Activated CD8-positive, alpha-beta memory T cell treated with anti-CD3 and anti-CD28 coated beads, Interleukin-2, amount 10 ng/mL, durations not matched to agents 7 days and 5 days (primary cell): ENCODE measurements at regions not wholly inside any gene's neighbourhood (a gene's known extent, or its start where the extent isn't known, plus 50 kb on each side); places are given as distances from the start of the nearest gene placed in this dataset.

Experiments
- ATAC-seq: fragments of 150-1000 bp; cut with Tn5 transposase; one replicate; pipeline ENCODE4 v1.10.0; 2021; ENCODE audit warnings: moderate library complexity
- CTCF ChIA-PET: fragments of 350-600 bp; sonication (Branson Sonifier 250); formaldehyde crosslinking; loops from one replicate; lab custom pipeline; 2021; ENCODE audit warnings: antibody characterized with exemption; lab: Charles Lee
- DNase-seq: peaks from one replicate; pipeline ENCODE4 v3.0.0-alpha.2; 2020
- H3K27ac Mint-ChIP-seq: one replicate; pipeline ENCODE4 v1.8.0; 2021; ENCODE audit warnings: mild to moderate bottlenecking, mixed read lengths
- H3K27me3 Mint-ChIP-seq: one replicate; pipeline ENCODE4 v1.8.0; 2021; ENCODE audit warnings: mixed read lengths
- H3K36me3 Mint-ChIP-seq: one replicate; pipeline ENCODE4 v1.8.0; 2021; ENCODE audit warnings: mild to moderate bottlenecking, mixed read lengths
- H3K4me1 Mint-ChIP-seq: one replicate; pipeline ENCODE4 v1.8.0; 2021; ENCODE audit warnings: mixed read lengths
- H3K4me3 Mint-ChIP-seq: one replicate; pipeline ENCODE4 v1.8.0; 2021; ENCODE audit warnings: mild to moderate bottlenecking, moderate library complexity, mixed read lengths
- H3K9me3 Mint-ChIP-seq: one replicate; pipeline ENCODE4 v1.8.0; 2022; ENCODE audit warnings: low read depth, mixed read lengths

DNA sequence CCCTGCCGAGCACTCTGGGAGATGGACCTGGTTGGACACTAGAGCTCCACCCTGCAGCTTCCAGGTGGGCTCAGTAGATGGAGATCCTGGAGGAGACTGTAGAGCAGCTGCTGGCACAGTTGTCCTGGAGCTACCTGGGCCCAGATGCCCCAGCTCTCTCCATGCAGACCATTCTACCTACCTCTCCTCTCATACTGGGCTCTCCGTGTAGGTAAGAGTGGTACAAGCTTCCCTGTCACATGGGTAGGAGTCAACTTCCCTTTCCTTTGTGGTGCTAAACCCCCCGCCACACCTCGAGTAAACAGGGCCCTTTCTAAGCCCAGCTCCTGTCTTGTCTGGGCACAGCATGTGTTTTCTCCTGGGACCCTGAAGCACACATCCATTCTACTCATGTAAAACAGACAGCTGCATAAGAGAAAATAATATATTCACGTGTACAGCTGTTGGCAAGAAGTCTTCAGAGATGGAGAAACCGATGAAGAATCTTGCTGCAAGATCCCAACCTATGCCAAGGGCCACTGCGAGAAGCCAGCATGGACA lies 108.1 kb upstream of the DUSP22 start:
- Mint-ChIP-seq H3K27ac (no peak overlapping the region), H3K9me3 (no peaks in the 10 kb centered on the region), H3K27me3 (peaks cover 5% of the 10 kb centered on the region), H3K4me3 (no peak overlapping the region), H3K36me3 (no peaks in the 10 kb centered on the region), H3K4me1 (peaks cover 37% of the 10 kb centered on the region)
- no peak for DNase-seq
- no peak for ATAC-seq
- CTCF ChIA-PET: interaction anchor here (0.8 to 1.2 kb wide), 4 partner anchors 15 to 365 kb away, joined by 3 to 4 read pairs (median 3); no protein-coding TSS in a partner anchor

- H3K27ac Mint-ChIP-seq: no peak overlapping the region
- no peaks in the 10 kb centered on the region for H3K36me3 Mint-ChIP-seq
- no peaks in the 10 kb centered on the region for H3K27me3 Mint-ChIP-seq
- no peak overlapping the region for H3K4me3 Mint-ChIP-seq
- no peak for ATAC-seq
- no peak for DNase-seq
- H3K4me1 Mint-ChIP-seq: peaks cover 44% of the 10 kb centered on the region
- CTCF ChIA-PET: interaction anchor here (0.9 to 4.1 kb wide), 2 partner anchors 18 to 206 kb away, joined by 3 to 50 read pairs; partner anchors contain the start of gene IRF4
- H3K9me3 Mint-ChIP-seq: no peaks in the 10 kb centered on the region
These were observed 105.8 kb upstream of the DUSP22 start for GRCh38 chr6:186340-186965.

DNA sequence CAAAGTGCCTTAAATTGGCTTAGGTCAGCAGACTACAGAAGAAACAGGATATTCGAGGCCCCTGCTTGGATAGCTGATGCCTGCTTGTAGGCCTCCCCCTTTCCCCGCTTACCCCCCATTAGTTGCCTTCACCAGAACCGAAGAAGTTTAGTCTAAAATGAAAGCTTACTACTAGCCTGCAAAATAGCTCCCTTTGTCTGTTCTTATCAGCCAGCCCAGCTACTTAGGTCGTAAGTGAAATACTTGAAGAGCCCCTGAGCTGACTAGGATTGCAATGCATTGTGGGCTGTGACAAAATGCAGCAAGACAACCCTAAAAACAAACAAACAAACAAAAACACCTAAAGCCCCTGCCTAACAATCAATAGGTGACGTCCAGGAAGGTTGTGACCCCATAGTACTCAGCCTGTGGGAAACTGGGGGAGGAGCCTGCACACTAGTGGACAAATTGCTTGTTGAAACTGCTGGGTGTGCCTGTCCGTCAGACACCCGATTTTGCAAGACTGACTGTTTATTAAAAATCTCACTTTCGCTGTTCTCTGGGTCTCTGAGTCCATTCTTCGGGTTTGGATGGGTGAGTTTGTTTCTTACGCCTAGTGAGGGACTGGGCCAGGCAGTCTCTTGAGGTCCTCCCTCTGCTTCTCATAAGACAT lies 105.0 kb upstream of the DUSP22 start:
- Mint-ChIP-seq H3K36me3 (no peaks in the 10 kb centered on the region), H3K27me3 (no peaks in the 10 kb centered on the region), H3K4me1 (peaks cover 48% of the 10 kb centered on the region), H3K4me3 (no peak overlapping the region), H3K9me3 (no peaks in the 10 kb centered on the region), H3K27ac (peak overlapping the region; percentile 26)
- ATAC-seq: no peak
- peak; percentile 27 for DNase-seq
- CTCF ChIA-PET: interaction anchor here (0.9 to 4.1 kb wide), 6 partner anchors 19 to 406 kb away, joined by 3 to 50 read pairs (median 8); partner anchors contain the start of gene IRF4

- no peaks in the 10 kb centered on the region for H3K27me3 Mint-ChIP-seq
- DNase-seq: peak; percentile 95
- H3K9me3 Mint-ChIP-seq: no peaks in the 10 kb centered on the region
- peak overlapping the region; percentile 96 for H3K27ac Mint-ChIP-seq
- H3K4me1 Mint-ChIP-seq: peaks cover 55% of the 10 kb centered on the region
- H3K4me3 Mint-ChIP-seq: peak overlapping the region; percentile 36
- ATAC-seq: peak; percentile 86
- CTCF ChIA-PET: interaction anchor here (0.6 to 5.1 kb wide), 48 partner anchors 9 to 1208 kb away, joined by 3 to 50 read pairs (median 4); partner anchors contain the start of genes DUSP22 and IRF4
- H3K36me3 Mint-ChIP-seq: no peaks in the 10 kb centered on the region
These were observed 103.2 kb upstream of the DUSP22 start for GRCh38 chr6:188821-189655.

DNA sequence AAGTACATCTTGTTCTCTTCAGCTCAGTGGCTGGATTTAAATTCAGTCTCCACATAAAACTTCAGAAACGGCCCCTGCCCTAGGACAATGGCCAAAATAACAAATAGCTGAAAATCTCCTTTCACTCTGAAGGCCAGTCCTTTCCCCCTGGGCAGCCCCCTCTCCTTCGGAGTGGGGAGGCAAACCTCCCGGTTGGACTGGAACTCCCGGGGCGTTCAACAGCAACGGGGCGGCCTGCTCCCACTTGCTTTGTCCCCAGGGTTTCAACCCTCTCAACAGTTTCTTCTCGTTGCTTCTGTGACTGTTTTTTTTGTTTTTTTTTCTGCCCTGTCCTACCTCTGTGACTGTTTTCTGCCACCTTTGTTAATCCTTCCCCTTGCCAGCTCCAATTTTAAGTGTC lies 102.6 kb upstream of the DUSP22 start:
- Mint-ChIP-seq H3K9me3 (no peaks in the 10 kb centered on the region), H3K27me3 (no peaks in the 10 kb centered on the region), H3K4me1 (peaks cover 57% of the 10 kb centered on the region), H3K4me3 (peak overlapping the region; percentile 5), H3K27ac (peak overlapping the region; percentile 96), H3K36me3 (no peaks in the 10 kb centered on the region)
- CTCF ChIA-PET: interaction anchor here (0.7 to 5.1 kb wide), 25 partner anchors 9 to 531 kb away, joined by 3 to 50 read pairs (median 4); partner anchors contain the start of genes DUSP22 and IRF4
- DNase-seq (peak; percentile 42), ATAC-seq (no peak)

GRCh38 chr6:190596-191395 lies 101.5 kb upstream of the DUSP22 start:
- DNase-seq (peak; percentile 59), ATAC-seq (no peak)
- no peaks in the 10 kb centered on the region for H3K36me3 Mint-ChIP-seq
- CTCF ChIA-PET: interaction anchor here (0.8 to 5.1 kb wide), 18 partner anchors 8 to 311 kb away, joined by 3 to 42 read pairs (median 8); partner anchors contain the start of gene IRF4
- H3K27ac Mint-ChIP-seq: peak overlapping the region; percentile 96
- no peak overlapping the region for H3K4me3 Mint-ChIP-seq
- H3K9me3 Mint-ChIP-seq: no peaks in the 10 kb centered on the region
- H3K27me3 Mint-ChIP-seq: no peaks in the 10 kb centered on the region
- peaks cover 68% of the 10 kb centered on the region for H3K4me1 Mint-ChIP-seq

- no peak for ATAC-seq
- DNase-seq: peak; percentile 40
- CTCF ChIA-PET: interaction anchor here (0.8 to 5.1 kb wide), 9 partner anchors 26 to 311 kb away, joined by 3 to 42 read pairs (median 14); partner anchors contain the start of gene IRF4
- Mint-ChIP-seq H3K9me3 (peaks cover 3% of the 10 kb centered on the region), H3K36me3 (peaks cover 4% of the 10 kb centered on the region), H3K27ac (peak overlapping the region; percentile 96), H3K4me1 (peaks cover 77% of the 10 kb centered on the region), H3K4me3 (no peak overlapping the region), H3K27me3 (no peaks in the 10 kb centered on the region)
These were observed 100.6 kb upstream of the DUSP22 start for GRCh38 chr6:191487-192312.

DNA sequence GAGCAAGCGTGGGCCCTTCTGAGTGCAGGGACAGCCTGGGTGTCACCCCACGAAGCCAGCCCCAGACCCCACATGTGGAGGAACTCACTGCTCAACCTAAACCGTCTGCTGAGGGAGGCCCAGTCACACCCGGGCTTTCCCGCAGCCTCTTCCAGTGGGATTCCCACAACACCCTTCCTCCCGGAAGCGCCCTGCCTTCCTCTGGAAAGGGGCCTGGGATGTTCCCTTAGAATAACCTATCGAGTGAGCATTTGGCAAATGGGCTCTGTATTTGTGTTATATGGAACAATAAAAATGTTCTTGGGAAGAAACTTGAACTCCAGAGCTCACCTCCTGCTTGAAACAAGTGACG lies 100.0 kb upstream of the DUSP22 start:
- CTCF ChIA-PET: interaction anchor here (2.6 to 5.1 kb wide), 3 partner anchors 30 to 199 kb away, joined by 16 to 42 read pairs (median 26); partner anchors contain the start of gene IRF4
- Mint-ChIP-seq H3K9me3 (peaks cover 3% of the 10 kb centered on the region), H3K27ac (no peak overlapping the region), H3K4me1 (peaks cover 77% of the 10 kb centered on the region), H3K27me3 (no peaks in the 10 kb centered on the region), H3K4me3 (no peak overlapping the region), H3K36me3 (peaks cover 5% of the 10 kb centered on the region)
- ATAC-seq (no peak), DNase-seq (peak; percentile 39)

DNA sequence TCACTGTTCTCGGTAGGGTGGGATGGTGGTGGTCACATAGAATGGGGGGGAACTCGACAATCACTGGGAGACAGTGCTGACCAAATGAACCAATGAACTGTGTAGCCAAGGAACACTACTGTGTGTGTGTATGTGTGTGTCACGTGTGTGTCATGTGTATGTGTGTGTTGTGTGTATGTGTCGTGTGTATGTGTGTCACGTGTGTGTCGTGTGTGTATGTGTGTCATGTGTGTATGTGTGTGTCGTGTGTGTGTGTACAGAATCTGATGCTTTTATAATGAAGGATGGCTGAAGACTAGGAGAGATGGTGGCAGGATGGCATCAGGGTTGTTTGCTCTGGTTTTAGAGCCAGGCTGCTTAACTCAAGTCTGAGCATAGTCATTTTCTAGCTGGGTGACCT lies 99.1 kb upstream of the DUSP22 start:
- no peak for DNase-seq
- no peaks in the 10 kb centered on the region for H3K27me3 Mint-ChIP-seq
- H3K4me1 Mint-ChIP-seq: peaks cover 73% of the 10 kb centered on the region
- CTCF ChIA-PET: interaction anchor here (1.0 to 2.6 kb wide), 4 partner anchors 18 to 238 kb away, joined by 3 to 16 read pairs (median 7); partner anchors contain the start of gene IRF4
- H3K9me3 Mint-ChIP-seq: peaks cover 3% of the 10 kb centered on the region
- ATAC-seq: no peak
- H3K36me3 Mint-ChIP-seq: peaks cover 5% of the 10 kb centered on the region
- H3K4me3 Mint-ChIP-seq: no peak overlapping the region
- H3K27ac Mint-ChIP-seq: peak overlapping the region; percentile 95

DNA sequence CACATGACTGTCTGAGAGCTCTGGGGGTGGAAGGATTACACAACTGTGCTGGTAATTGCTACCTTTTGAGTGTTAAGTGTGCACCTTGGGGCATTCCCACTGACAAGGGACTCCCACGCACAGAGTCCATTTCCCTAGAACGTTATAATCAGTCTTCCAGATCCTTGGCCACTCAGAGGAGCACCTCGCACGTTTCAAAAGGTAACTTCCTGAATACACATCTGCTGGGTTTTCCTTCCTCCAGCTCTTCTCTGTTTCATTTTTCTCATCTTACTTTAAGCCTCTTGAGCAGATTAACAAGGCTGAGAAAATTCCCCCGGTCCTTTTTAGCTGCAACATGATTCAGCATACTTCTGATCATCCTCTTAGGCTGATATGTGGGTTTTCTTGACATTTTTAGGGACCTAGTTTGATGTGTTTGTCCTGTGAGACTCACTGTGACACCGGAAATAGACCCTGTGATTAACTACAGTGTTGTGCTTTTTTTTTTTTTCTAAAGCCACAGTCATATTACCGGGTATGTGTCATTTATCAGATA lies 98.4 kb upstream of the DUSP22 start:
- Mint-ChIP-seq H3K4me3 (peak overlapping the region; percentile 15), H3K27ac (peak overlapping the region; percentile 95), H3K36me3 (peaks cover 5% of the 10 kb centered on the region), H3K27me3 (no peaks in the 10 kb centered on the region), H3K9me3 (peaks cover 3% of the 10 kb centered on the region), H3K4me1 (peaks cover 70% of the 10 kb centered on the region)
- CTCF ChIA-PET: interaction anchor here (1.0 to 1.8 kb wide), 4 partner anchors 11 to 238 kb away, joined by 3 to 10 read pairs (median 4); no protein-coding TSS in a partner anchor
- DNase-seq: peak; percentile 53
- ATAC-seq: peak; percentile 62

GRCh38 chr6:195861-196360 lies 96.4 kb upstream of the DUSP22 start:
- Mint-ChIP-seq H3K27ac (peak overlapping the region; percentile 7), H3K9me3 (peaks cover 3% of the 10 kb centered on the region), H3K27me3 (no peaks in the 10 kb centered on the region), H3K4me1 (peaks cover 49% of the 10 kb centered on the region), H3K36me3 (peaks cover 5% of the 10 kb centered on the region), H3K4me3 (no peak overlapping the region)
- CTCF ChIA-PET: interaction anchor here (0.8 to 2.9 kb wide), 4 partner anchors 11 to 111 kb away, joined by 3 to 15 read pairs (median 3); no protein-coding TSS in a partner anchor
- peak; percentile 27 for ATAC-seq
- peak; percentile 60 for DNase-seq
